HG02943 (cell line): ENCODE measurements at regions not wholly inside any gene's neighbourhood (a gene's known extent, or its start where the extent isn't known, plus 50 kb on each side); places are given as distances from the start of the nearest gene placed in this dataset.

Source experiments
- ATAC-seq: cut with Tn5 transposase; IDR thresholded peaks from one replicate; pipeline ENCODE4 v1.9.1; 2021; ENCODE audit warnings: mild to moderate bottlenecking, low read depth, moderate library complexity; ENCODE audit not compliant: unreplicated experiment

GRCh38 chr18:22666411-22666940 lies 248.8 kb upstream of the CTAGE1 start:
- no peak for ATAC-seq

DNA sequence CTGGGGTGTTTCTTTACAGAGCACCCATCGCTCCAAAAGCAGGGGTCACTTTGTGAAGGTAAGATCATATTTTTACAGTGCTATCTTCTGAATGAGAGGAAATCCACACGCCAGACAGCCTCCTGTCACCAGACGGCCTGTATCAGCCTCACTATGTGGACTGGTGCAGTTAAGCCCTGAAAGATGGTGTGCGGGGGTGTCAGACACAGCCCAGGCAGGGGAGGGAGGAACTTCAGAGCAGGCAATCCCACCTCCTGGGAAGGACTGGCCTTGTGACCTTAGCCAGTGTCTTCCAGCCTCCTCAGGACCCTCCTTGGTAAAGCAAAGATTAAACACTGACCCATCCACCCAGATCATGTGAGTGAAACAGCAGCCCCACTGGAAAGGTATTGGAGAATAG lies 249.4 kb upstream of the CTAGE1 start:
- no peak for ATAC-seq

DNA sequence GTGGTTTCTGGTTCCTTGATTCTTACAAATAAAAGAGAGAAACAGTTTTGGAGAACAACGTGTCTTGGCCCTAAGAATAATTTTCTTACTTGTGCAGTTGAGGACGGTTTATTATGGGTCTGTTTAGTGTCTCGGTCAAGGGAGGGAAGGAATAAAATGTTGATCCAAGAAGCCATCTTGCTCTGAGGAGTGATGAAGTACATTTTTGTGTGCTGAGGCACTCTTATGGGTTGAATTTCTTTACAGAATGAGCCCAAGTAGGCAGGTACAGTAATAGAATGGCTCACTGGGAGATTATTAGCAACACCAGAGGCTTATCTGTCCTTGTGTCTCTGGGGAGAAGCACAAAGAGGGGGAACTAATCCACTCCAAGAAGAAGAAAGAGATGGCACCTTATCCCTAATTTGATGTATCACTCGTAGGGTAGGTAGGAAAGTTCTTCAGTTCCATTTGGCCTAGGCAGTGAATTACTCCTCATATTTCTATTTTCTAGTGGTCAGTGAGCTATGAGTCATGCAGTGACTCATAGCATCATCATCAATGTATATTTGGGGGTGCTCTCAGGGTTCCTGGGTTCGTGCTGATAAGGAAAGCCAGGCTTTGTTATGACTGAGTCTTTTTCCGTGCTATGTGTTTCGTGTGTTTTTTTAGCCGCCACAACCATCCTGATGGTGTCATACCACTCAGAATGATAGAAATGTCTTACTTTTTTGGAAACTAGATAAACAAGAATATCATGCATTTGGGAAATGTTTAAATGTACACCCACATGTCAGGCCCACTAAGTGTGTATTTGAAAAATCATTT lies 250.1 kb upstream of the CTAGE1 start:
- ATAC-seq = no peak

- ATAC-seq = no peak
Observed at GRCh38 chr18:22668496-22668895, 250.8 kb upstream of the CTAGE1 start.

DNA sequence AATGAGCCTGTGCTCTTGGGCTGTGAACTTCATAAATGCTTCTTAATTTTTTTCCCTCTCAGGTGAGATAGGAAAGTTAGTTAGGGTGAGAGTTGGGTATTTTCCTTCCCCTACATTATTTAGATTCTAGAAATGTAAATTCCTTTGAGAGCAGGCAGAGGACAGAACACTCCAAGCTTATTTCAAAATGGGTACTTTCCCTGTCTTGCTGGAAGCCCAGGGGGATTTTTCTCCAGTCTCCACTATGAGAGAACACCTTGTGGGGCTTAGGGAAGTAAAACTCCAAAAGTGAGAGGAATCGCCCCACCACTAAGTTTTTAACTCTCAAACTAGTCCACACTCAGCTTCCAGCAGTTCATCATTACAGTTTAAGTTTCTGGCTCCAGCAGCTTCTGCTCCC lies 253.2 kb upstream of the CTAGE1 start:
- no peak for ATAC-seq

- ATAC-seq = no peak
Observed at GRCh38 chr18:22673182-22673862, 255.6 kb upstream of the CTAGE1 start.

DNA sequence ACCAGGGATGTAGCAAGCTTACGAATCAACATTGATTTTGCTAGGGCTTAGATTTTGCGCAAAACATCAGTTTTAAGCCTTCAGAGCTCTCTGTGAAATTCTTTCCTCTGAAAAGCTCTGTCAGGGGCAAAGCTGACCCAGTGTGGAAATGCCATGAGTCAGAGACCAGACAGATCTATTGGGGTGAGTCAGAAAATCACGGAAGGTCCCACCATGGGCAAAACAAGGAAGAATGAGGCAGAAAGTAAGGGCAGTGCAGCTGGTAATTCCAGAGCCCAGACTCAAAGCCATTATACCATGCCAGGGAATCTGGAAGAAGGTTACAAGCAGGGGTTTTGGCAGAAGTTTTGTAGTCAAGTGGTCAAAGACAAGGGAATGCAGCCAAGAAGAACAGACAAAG lies 256.6 kb upstream of the CTAGE1 start:
- no peak for ATAC-seq

DNA sequence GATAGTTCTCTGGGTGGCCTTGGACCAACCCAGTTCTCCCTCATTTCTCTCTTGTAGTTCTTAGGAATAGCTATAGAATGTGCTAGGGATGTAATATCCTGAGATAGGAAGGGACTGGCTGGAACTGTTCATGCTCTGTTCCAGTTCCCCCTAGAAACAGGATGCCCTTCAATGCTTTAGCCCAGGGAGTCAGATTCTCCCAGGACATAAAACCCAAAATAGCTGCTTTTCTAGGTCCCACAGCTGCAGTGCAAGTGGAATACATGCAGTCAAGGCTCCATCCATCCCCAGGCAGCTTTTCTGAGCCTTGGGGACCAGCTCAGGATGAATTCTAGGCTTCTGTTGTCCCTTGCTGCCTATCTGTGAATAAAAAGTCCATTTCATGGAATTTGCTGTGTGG lies 257.3 kb upstream of the CTAGE1 start:
- no peak for ATAC-seq

DNA sequence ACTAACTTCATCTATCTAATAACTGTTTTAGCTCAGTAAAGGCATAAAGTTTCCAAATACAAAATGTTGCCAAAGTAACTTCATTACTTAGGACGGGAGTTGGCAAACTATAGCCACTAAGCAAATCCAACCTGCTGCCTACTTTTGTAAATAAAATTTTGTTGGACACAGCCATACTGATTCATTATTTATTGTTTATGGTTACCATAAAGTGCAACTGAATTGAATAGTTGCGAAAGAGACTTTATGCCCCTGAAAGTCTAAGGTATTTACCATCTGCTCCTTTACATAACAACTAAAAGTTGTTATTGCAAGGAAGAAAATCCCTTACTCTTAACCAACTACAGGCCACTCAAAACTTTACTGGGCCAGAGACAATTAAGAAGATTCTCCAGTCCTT lies 256.7 kb upstream of the RBBP8 start:
- no peak for ATAC-seq

DNA sequence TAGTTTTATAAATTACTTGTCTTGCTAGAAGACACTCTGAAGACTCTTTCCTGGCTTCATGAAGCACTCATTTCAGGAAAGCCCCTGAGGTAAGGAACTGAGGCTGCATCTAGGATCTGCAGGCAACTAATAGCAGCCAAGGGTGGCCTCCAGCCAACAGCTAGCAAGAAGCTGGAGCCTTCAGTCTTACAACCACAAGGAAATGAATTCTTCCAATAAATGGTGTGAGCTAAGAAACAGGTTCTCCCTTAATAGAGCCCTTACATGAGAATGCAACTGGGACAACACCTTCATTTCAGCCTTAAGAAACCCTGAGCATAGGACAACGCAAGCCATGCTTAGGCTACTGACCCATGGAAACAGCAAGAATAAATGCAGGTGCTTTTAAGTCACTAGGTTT lies 254.6 kb upstream of the RBBP8 start:
- no peak for ATAC-seq

GRCh38 chr18:22680944-22681343 lies 252.2 kb upstream of the RBBP8 start:
- ATAC-seq = no peak

DNA sequence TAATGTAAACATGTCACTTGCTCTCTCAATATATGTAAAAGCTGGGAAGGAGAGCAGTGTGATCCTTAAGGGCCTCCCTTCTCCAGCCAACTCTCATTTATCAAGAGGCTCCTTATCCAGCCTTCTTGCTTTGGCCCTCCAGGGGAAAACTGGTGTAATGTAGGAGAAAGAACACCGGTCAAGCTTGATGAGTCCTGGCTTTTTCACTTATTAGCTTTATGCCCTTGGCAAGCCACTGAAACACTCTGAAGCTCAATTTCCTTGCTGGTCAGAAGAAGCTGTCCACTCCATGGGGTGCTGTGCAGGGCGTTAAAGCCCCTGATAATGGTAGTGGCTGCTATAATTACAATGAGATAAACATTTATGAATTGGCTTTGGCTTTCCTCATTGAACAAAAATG lies 251.2 kb upstream of the RBBP8 start:
- ATAC-seq = no peak

DNA sequence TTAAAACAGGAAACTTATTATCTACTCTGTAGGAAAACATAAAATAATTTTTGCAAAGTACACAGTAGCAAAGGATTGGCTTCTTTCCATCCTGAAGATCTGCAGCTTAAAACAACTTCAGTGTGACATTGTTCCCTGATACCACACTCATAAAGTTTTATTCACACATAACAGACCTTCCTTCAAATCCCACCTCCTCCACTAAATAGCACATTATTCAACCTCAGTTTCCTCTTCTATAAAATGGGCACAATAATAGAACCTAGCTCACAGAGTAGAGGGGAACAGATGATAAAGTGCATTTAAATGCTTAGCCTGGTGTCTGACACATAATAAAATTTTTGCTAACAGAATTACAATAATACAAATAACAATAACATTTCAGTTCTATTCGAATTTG lies 250.4 kb upstream of the RBBP8 start:
- no peak for ATAC-seq

- ATAC-seq = no peak
Observed at GRCh38 chr18:22683196-22683676, 249.9 kb upstream of the RBBP8 start.

- ATAC-seq = no peak
Observed at GRCh38 chr18:22683786-22684185, 249.3 kb upstream of the RBBP8 start.

DNA sequence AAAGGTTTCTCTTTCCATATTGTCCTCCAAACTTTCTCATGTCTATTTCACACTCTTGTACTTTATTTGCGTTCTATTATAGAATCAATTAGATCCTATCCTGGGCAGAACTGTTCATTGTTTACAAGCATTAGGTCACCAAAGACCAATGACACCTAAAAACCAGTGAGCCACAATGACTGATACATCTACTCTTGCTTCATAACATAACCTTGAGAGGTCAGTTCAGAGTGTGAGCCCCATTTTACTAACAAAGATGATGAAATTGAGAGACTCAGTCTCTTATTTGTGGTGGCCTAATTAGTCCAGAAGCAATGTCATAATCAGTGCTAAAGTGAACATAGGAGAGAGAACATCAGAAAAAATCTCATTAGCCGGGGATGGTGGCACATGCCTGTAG lies 248.9 kb upstream of the RBBP8 start:
- ATAC-seq = no peak

- no peak for ATAC-seq
Observed at GRCh38 chr18:22685788-22686187, 247.3 kb upstream of the RBBP8 start.

- no peak for ATAC-seq
Observed at GRCh38 chr18:22687892-22688680, 245.0 kb upstream of the RBBP8 start.

- no peak for ATAC-seq
Observed at GRCh38 chr18:22688877-22689496, 244.1 kb upstream of the RBBP8 start.

DNA sequence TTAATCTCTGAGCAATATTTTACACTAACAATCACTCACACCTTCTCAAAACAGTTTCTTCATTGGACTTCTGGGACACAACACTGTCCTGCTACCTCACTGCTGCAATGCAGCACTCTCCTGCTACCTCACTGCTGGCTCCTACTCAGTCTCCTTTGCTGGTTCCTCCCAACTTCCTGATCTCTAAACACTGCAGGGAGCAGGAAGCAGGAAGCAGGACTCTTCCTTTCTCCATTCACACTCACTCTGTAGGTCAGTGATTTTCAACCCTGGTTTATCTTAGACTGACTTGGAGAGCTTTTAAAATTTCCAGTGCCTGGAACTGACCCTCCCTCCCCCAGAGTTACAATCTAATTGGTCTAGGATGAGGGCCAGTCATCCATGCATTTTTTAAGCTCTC lies 243.4 kb upstream of the RBBP8 start:
- no peak for ATAC-seq

DNA sequence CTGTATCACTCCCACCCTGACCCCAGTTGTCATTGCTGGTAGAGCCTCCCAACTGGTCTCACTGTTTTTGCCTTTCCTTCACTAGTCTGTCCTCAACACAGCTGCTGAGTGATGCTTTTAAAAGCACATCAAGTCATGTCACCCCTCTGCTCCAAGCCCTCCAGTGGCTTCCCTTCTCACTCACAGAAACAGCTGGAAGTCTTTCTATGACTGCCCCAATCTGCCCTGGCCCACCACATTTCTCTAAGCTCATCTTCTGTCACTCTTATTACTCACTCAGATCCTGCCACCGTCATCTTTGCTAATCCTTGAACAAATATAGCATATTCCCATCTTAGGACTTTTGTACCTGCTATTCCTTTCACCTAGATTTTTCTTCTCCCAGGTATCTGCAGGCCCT lies 242.6 kb upstream of the RBBP8 start:
- no peak for ATAC-seq
